GM12891 (cell line): ENCODE measurements at regions not wholly inside any gene's neighbourhood (a gene's known extent, or its start where the extent isn't known, plus 50 kb on each side); places are given as distances from the start of the nearest gene placed in this dataset.

Experiments used
- PAX5 ChIP-seq: IDR thresholded peaks from 2 replicates; pipeline ENCODE4 v1.6.1; 2011; ENCODE audit warnings: low read length, moderate library complexity, mild to moderate bottlenecking; ENCODE audit not compliant: insufficient read depth, severe bottlenecking
- POLR2A ChIP-seq: IDR thresholded peaks from 2 replicates; pipeline ENCODE4 v1.6.1; 2011; ENCODE audit warnings: low read depth, low read length, control low read depth
- POLR2AphosphoS5 ChIP-seq: IDR thresholded peaks from 2 replicates; pipeline ENCODE4 v1.6.1; 2011; ENCODE audit warnings: low read depth, low read length, control low read depth
- POU2F2 ChIP-seq: IDR thresholded peaks from 2 replicates; pipeline ENCODE4 v1.6.1; 2011; ENCODE audit warnings: low read depth, mild to moderate bottlenecking, control low read depth, low read length, moderate library complexity
- SPI1 ChIP-seq: IDR thresholded peaks from 2 replicates; pipeline ENCODE4 v1.6.1; 2011; ENCODE audit warnings: low read depth, low read length, control low read depth

DNA sequence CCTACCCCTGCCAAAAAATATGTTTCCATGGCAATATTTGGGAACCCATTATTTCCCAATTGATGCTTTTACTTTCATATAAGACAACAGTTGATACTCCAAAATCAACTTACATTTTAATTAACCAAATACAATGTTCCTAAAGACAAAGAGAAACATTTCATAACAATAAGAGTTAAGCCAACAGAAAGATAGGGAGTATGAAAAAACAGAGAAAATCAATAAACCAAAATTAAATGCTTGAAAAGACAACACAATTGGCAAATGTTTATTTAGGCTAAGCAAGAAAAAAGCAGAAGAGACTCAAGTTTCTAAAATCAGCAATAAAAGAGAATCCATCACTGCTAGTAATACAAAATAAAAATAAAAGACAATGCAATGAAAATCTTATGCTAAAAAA lies 123.1 kb upstream of the VPREB1 start:
- TF ChIP-seq POLR2AphosphoS5 (no peak), POLR2A (no peak), PAX5 (no peak), SPI1 (no peak), POU2F2 (no peak)
